H9 (cell line): ENCODE measurements at regions not wholly inside any gene's neighbourhood (a gene's known extent, or its start where the extent isn't known, plus 50 kb on each side); places are given as distances from the start of the nearest gene placed in this dataset.
A peak's percentile ranks its signal among the peaks of the same experiment; 100 is the strongest.

Source experiments
- DNase-seq: peaks from one replicate; pipeline ENCODE4 v3.0.0-alpha.2; 2017
- H2AFZ ChIP-seq: one replicate; pipeline ENCODE4 v1.6.1; 2013; ENCODE audit warnings: mild to moderate bottlenecking, low read length, control low read depth, moderate library complexity
- H2AK5ac ChIP-seq: 2 replicates; pipeline ENCODE4 v1.6.1; 2013; ENCODE audit warnings: low read length, control low read depth, mixed read lengths; ENCODE audit not compliant: insufficient read length
- H2BK120ac ChIP-seq: one replicate; pipeline ENCODE4 v1.6.1; 2013; ENCODE audit warnings: low read depth, mild to moderate bottlenecking, low read length, control low read depth, inconsistent platforms; ENCODE audit not compliant: poor library complexity, severe bottlenecking
- H2BK12ac ChIP-seq: 2 replicates; pipeline ENCODE4 v1.6.1; 2013; ENCODE audit warnings: low read length, control low read depth, mixed read lengths, low read depth; ENCODE audit not compliant: insufficient read length
- H2BK15ac ChIP-seq: 2 replicates; pipeline ENCODE4 v1.6.1; 2013; ENCODE audit warnings: low read depth, low read length, control low read depth
- H2BK20ac ChIP-seq: one replicate; pipeline ENCODE4 v1.6.1; 2013; ENCODE audit warnings: low read depth, mild to moderate bottlenecking, low read length, control low read depth, inconsistent platforms; ENCODE audit not compliant: poor library complexity, severe bottlenecking
- H2BK5ac ChIP-seq: 2 replicates; pipeline ENCODE4 v1.6.1; 2013; ENCODE audit warnings: low read length, control low read depth, mixed read lengths; ENCODE audit not compliant: insufficient read length
- H3K14ac ChIP-seq: 2 replicates; pipeline ENCODE4 v1.6.1; 2013; ENCODE audit warnings: low read length, control low read depth; ENCODE audit not compliant: insufficient read depth
- H3K18ac ChIP-seq: 2 replicates; pipeline ENCODE4 v1.6.1; 2013; ENCODE audit warnings: low read depth, mild to moderate bottlenecking, mixed read lengths, low read length, control low read depth; ENCODE audit not compliant: insufficient read length
- H3K23ac ChIP-seq: 2 replicates; pipeline ENCODE4 v1.6.1; 2013; ENCODE audit warnings: low read length, control low read depth, mixed read lengths, low read depth; ENCODE audit not compliant: insufficient read length
- H3K23me2 ChIP-seq: 2 replicates; pipeline ENCODE4 v1.6.1; 2013; ENCODE audit warnings: low read depth, mild to moderate bottlenecking, mixed read lengths, low read length, control low read depth; ENCODE audit not compliant: insufficient read length, poor library complexity, severe bottlenecking
- H3K27ac ChIP-seq: 2 replicates; pipeline ENCODE4 v1.5.1; 2013; ENCODE audit warnings: low read length, control low read depth, mixed read lengths, low read depth; ENCODE audit not compliant: insufficient read length
- H3K27me3 ChIP-seq: 2 replicates; pipeline ENCODE4 v1.6.1; 2013; ENCODE audit warnings: low read length, control low read depth, inconsistent platforms; ENCODE audit not compliant: insufficient read depth
- H3K4ac ChIP-seq: 2 replicates; pipeline ENCODE4 v1.6.1; 2013; ENCODE audit warnings: low read depth, mild to moderate bottlenecking, control low read depth, inconsistent platforms, low read length, moderate library complexity
- H3K4me1 ChIP-seq: 2 replicates; pipeline ENCODE4 v1.6.1; 2013; ENCODE audit warnings: low read length, control low read depth, inconsistent platforms; ENCODE audit not compliant: insufficient read depth
- H3K4me2 ChIP-seq: 2 replicates; pipeline ENCODE4 v1.6.1; 2013; ENCODE audit warnings: low read length, control low read depth, mixed read lengths; ENCODE audit not compliant: insufficient read length, insufficient read depth
- H3K56ac ChIP-seq: 2 replicates; pipeline ENCODE4 v1.6.1; 2013; ENCODE audit warnings: low read depth, mild to moderate bottlenecking, mixed read lengths, low read length, control low read depth; ENCODE audit not compliant: insufficient read length
- H3K79me1 ChIP-seq: 2 replicates; pipeline ENCODE4 v1.6.1; 2013; ENCODE audit warnings: low read depth, mild to moderate bottlenecking, moderate library complexity, low read length, control low read depth, inconsistent platforms; ENCODE audit not compliant: insufficient read depth, poor library complexity, severe bottlenecking
- H3K79me2 ChIP-seq: 2 replicates; pipeline ENCODE4 v1.6.1; 2013; ENCODE audit warnings: low read length, control low read depth, inconsistent platforms; ENCODE audit not compliant: insufficient read depth
- H3K9ac ChIP-seq: 2 replicates; pipeline ENCODE4 v1.6.1; 2013; ENCODE audit warnings: low read length, control low read depth, mixed read lengths; ENCODE audit not compliant: insufficient read length; ENCODE audit errors: extremely low read depth
- H3K9me3 ChIP-seq: one replicate; pipeline ENCODE4 v1.6.1; 2013; ENCODE audit warnings: low read depth, low read length, inconsistent platforms; ENCODE audit not compliant: control insufficient read depth
- H3T11ph ChIP-seq: one replicate; pipeline ENCODE4 v1.6.1; 2013; ENCODE audit warnings: mild to moderate bottlenecking, low read length, control low read depth, inconsistent platforms
- H4K20me1 ChIP-seq: one replicate; pipeline ENCODE4 v1.6.1; 2013; ENCODE audit not compliant: control insufficient read depth, insufficient read length, insufficient read depth
- H4K5ac ChIP-seq: 2 replicates; pipeline ENCODE4 v1.6.1; 2013; ENCODE audit warnings: low read depth, mild to moderate bottlenecking, mixed read lengths, low read length, control low read depth; ENCODE audit not compliant: insufficient read length
- H4K8ac ChIP-seq: replicated peaks from 2 replicates; pipeline ENCODE4 v1.6.1; 2013; ENCODE audit warnings: low read length, control low read depth, mixed read lengths, low read depth; ENCODE audit not compliant: insufficient read length
- H4K91ac ChIP-seq: 2 replicates; pipeline ENCODE4 v1.6.1; 2013; ENCODE audit warnings: low read depth, mild to moderate bottlenecking, moderate library complexity, mixed read lengths, low read length, control low read depth; ENCODE audit not compliant: insufficient read length
- H3K27ac Mint-ChIP-seq, 3 experiments: 2 replicates in 2 of 3; 3 replicates in 1 of 3; pipeline ENCODE4 v1.8.0; 2020 to 2021; ENCODE audit warnings: mixed read lengths in 3 of 3, mild to moderate bottlenecking in 1 of 3, moderate library complexity in 1 of 3
- H3K27me3 Mint-ChIP-seq: 2 replicates; pipeline ENCODE4 v1.8.0; 2021; ENCODE audit warnings: low read depth, mild to moderate bottlenecking, moderate library complexity, mixed read lengths
- H3K36me3 Mint-ChIP-seq, 3 experiments: 2 replicates in 2 of 3; 3 replicates in 1 of 3; pipeline ENCODE4 v1.8.0; 2020 to 2021; ENCODE audit warnings: low read depth in 3 of 3, mixed read lengths in 3 of 3; ENCODE audit not compliant: insufficient read depth in 1 of 3
- H3K4me1 Mint-ChIP-seq, 2 experiments: 2 replicates each; pipeline ENCODE4 v1.8.0; 2020; ENCODE audit warnings: mixed read lengths in 2 of 2
- H3K4me3 Mint-ChIP-seq, 2 experiments: 2 replicates in 1 of 2; 3 replicates in 1 of 2; pipeline ENCODE4 v1.8.0; 2020 to 2021; ENCODE audit warnings: mild to moderate bottlenecking in 2 of 2, mixed read lengths in 2 of 2, moderate library complexity in 1 of 2
- H3K9me3 Mint-ChIP-seq, 2 experiments: 2 replicates in 1 of 2; 3 replicates in 1 of 2; pipeline ENCODE4 v1.8.0; 2020; ENCODE audit warnings: mild to moderate bottlenecking in 2 of 2, mixed read lengths in 2 of 2, moderate library complexity in 1 of 2
- WGBS: extraction: QIAGEN DNeasy Blood & Tissue Kit; methylation state at CpG from one replicate; pipeline ENCODE4 v1.1.7; 2013; ENCODE audit warnings: missing lambda C conversion rate, low lambda C conversion rate, mixed read lengths; ENCODE audit not compliant: insufficient read length; ENCODE audit errors: extremely low coverage; 5-methylcytosine and 5-hydroxymethylcytosine counted together
- TF ChIP-seq, protein P1 (sequence below): fragments of 200-600 bp; sonication (generic); conservative IDR thresholded peaks from 3 replicates; pipeline ENCODE4 v1.8.0; 2021; ENCODE audit warnings: antibody characterized with exemption, mild to moderate bottlenecking

DNA sequence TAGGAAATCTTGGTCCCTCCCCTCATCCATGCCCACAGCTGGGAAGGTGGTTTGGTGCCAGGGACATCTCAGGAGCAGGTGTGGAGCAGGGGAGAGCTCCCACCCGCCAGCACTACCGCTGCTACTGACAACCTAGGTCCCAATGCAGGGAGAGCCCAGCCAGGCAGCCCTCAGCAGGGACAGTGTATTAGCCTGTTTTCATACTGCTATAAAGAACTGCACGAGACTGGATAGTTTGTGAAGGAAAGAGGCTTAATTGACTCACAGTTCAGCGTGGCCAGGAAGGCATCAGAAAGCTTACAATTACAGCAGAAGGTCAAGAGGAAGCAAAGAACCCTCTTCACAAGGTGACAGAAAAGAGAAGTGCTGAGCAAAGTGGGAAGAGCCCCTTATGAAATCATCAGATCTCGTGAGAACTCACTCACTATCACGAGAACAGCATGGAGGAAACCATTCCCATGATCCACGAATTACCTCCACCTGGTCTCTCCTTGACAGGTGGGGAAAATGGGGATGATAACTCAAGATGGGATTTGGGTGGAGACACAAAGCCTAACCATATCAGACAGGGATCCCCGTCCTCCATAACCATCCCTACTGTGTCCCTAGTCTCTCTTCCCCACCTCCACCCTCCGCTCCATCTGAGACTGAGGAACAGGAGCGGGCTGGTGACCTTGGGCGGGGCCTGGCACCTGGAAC, 218.6 kb downstream of the TBC1D2B start:
- H3K79me2 ChIP-seq, result no peaks in the 10 kb centered on the region
- H2AK5ac ChIP-seq, result no peak overlapping the region
- H3T11ph ChIP-seq, result no peak overlapping the region
- H2BK15ac ChIP-seq, result no peak overlapping the region
- no peaks in the 10 kb centered on the region for H3K27me3 ChIP-seq
- no peak overlapping the region for H3K9ac ChIP-seq
- H4K8ac ChIP-seq, result no peak overlapping the region
- H3K23ac ChIP-seq, result no peak overlapping the region
- Mint-ChIP-seq H3K27ac (no peak overlapping the region), H3K36me3 (no peaks in the 10 kb centered on the region), H3K4me3 (no peak overlapping the region), H3K4me1 (peaks cover 24 to 45% of the 10 kb centered on the region in 2 experiments), H3K9me3 (no peaks in the 10 kb centered on the region; a peak in 2 of 5 replicates), H3K27me3 (peaks cover 4% of the 10 kb centered on the region)
- H3K9me3 ChIP-seq, result no peaks in the 10 kb centered on the region
- H3K4ac ChIP-seq, result no peak overlapping the region
- H3K79me1 ChIP-seq, result no peaks in the 10 kb centered on the region
- H3K14ac ChIP-seq, result no peak overlapping the region
- WGBS, result no CpG with 5 or more reads among the region's 11 CpGs
- H3K4me2 ChIP-seq, result no peak overlapping the region
- H2AFZ ChIP-seq, result no peak overlapping the region
- no peaks in the 10 kb centered on the region for H4K20me1 ChIP-seq
- no peak overlapping the region for H4K91ac ChIP-seq
- H2BK5ac ChIP-seq, result no peak overlapping the region
- H3K56ac ChIP-seq, result no peak overlapping the region
- no peak overlapping the region for H3K18ac ChIP-seq
- H2BK120ac ChIP-seq, result no peak overlapping the region
- TF ChIP-seq, protein P1, sequence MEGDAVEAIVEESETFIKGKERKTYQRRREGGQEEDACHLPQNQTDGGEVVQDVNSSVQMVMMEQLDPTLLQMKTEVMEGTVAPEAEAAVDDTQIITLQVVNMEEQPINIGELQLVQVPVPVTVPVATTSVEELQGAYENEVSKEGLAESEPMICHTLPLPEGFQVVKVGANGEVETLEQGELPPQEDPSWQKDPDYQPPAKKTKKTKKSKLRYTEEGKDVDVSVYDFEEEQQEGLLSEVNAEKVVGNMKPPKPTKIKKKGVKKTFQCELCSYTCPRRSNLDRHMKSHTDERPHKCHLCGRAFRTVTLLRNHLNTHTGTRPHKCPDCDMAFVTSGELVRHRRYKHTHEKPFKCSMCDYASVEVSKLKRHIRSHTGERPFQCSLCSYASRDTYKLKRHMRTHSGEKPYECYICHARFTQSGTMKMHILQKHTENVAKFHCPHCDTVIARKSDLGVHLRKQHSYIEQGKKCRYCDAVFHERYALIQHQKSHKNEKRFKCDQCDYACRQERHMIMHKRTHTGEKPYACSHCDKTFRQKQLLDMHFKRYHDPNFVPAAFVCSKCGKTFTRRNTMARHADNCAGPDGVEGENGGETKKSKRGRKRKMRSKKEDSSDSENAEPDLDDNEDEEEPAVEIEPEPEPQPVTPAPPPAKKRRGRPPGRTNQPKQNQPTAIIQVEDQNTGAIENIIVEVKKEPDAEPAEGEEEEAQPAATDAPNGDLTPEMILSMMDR, result no peak
- H3K23me2 ChIP-seq, result no peaks in the 10 kb centered on the region
- no peak overlapping the region for H4K5ac ChIP-seq
- no peak overlapping the region for H2BK20ac ChIP-seq
- H3K27ac ChIP-seq, result no peak overlapping the region
- H3K4me1 ChIP-seq, result no peaks in the 10 kb centered on the region
- peak; percentile 14 for DNase-seq
- H2BK12ac ChIP-seq, result no peak overlapping the region
